Prostate gland (tissue), 2 donors: ENCODE measurements at regions not wholly inside any gene's neighbourhood (a gene's known extent, or its start where the extent isn't known, plus 50 kb on each side); places are given as distances from the start of the nearest gene placed in this dataset.

Experiments
- DNase-seq: peaks from one replicate; pipeline ENCODE4 v3.0.0-alpha.2; 2019; ENCODE audit warnings: low spot score
- H3K27ac ChIP-seq, 2 donors: fragments of 200-600 bp; sonication (generic); 2 replicates each; pipeline ENCODE4 v1.5.1; 2017 to 2019
- H3K27me3 ChIP-seq: fragments of 200-600 bp; sonication (generic); replicated peaks from 2 replicates; pipeline ENCODE4 v1.5.1; 2019; ENCODE audit not compliant: insufficient read depth
- H3K36me3 ChIP-seq, 2 donors: fragments of 200-600 bp; sonication (generic); 1 replicate in 1 of 2; 2 replicates in 1 of 2; pipeline versions ENCODE4 v1.5.1 to v1.8.1; 2017 to 2019
- H3K4me1 ChIP-seq: fragments of 200-600 bp; sonication (generic); replicated peaks from 2 replicates; pipeline ENCODE4 v1.5.1; 2019
- H3K4me3 ChIP-seq, 2 donors: fragments of 200-600 bp; sonication (generic); 2 replicates each; pipeline ENCODE4 v1.5.1; 2017 to 2019
- H3K9me3 ChIP-seq: fragments of 200-600 bp; sonication (generic); 2 replicates; pipeline ENCODE4 v1.5.1; 2017
- POLR2A ChIP-seq: fragments of 450-650 bp; IDR thresholded peaks from one replicate; pipeline ENCODE4 v1.6.1; 2016; ENCODE audit warnings: antibody characterized with exemption, mild to moderate bottlenecking
- POLR2AphosphoS5 ChIP-seq: sonication (generic); formaldehyde crosslinking; IDR thresholded peaks from one replicate; pipeline ENCODE4 v1.6.1; 2017; ENCODE audit warnings: antibody characterized with exemption
- WGBS: methylation state at CpG from one replicate; pipeline ENCODE4 v1.1.5; 2018; 5-methylcytosine and 5-hydroxymethylcytosine counted together
- intact Hi-C: fragments of 100-400 bp; cut with DNase I; formaldehyde crosslinking; loops from one replicate; pipeline ENCODE4 v1.14.2; 2022
- TF ChIP-seq, protein P1 (sequence below), 4 experiments: fragments of 200-600 bp in 2 of 4; fragments of 450-650 bp in 2 of 4; sonication (generic) in 2 of 4; IDR thresholded peaks; 1 replicate in 3 of 4; 2 replicates in 1 of 4; pipeline ENCODE4 v1.5.1; 2016 to 2019; ENCODE audit warnings: antibody characterized with exemption in 4 of 4, mild to moderate bottlenecking in 2 of 4, moderate library complexity in 2 of 4

DNA sequence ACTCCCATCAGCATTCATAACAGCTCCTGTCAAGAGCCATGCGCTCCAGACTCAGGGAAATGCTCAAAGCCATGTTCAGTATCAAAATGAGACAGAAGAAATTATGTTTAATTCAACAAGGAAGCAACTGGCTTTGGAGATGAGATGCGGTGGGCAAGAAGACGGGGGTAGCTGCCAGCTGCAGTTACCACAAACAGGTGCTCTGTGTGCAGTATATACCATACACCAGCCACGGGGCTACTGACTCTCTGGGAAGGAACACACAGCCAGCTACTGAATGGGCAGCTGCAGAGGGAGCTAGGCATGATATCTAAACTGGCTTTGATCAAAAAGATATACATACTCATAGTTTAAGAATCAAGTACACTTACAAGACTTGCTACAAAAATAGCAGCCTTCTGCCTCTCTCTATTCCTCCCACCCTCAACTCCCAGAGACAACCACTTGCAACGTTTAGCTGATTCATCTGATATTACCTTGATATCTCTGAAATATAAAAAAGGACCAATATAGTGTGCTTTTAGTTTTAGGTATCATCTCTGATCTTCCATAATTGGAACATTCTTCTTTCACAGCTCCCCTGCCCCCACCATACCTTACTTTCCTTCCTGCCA lies 593.0 kb downstream of the UQCRFS1 start:
- no peaks in the 10 kb centered on the region for H3K4me1 ChIP-seq
- H3K4me3 ChIP-seq = no peak overlapping the region
- no peaks in the 10 kb centered on the region for H3K27me3 ChIP-seq
- no peaks in the 10 kb centered on the region for H3K9me3 ChIP-seq
- intact Hi-C loops = no loop called here
- H3K27ac ChIP-seq = no peak overlapping the region
- TF ChIP-seq, protein P1, sequence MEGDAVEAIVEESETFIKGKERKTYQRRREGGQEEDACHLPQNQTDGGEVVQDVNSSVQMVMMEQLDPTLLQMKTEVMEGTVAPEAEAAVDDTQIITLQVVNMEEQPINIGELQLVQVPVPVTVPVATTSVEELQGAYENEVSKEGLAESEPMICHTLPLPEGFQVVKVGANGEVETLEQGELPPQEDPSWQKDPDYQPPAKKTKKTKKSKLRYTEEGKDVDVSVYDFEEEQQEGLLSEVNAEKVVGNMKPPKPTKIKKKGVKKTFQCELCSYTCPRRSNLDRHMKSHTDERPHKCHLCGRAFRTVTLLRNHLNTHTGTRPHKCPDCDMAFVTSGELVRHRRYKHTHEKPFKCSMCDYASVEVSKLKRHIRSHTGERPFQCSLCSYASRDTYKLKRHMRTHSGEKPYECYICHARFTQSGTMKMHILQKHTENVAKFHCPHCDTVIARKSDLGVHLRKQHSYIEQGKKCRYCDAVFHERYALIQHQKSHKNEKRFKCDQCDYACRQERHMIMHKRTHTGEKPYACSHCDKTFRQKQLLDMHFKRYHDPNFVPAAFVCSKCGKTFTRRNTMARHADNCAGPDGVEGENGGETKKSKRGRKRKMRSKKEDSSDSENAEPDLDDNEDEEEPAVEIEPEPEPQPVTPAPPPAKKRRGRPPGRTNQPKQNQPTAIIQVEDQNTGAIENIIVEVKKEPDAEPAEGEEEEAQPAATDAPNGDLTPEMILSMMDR (IDR thresholded peaks at IDR 0.05) = no peak
- no peak for TF ChIP-seq POLR2A
- TF ChIP-seq POLR2AphosphoS5 = no peak
- 84% methylated on average over 5 of the region's 5 CpGs for WGBS
- no peak for DNase-seq
- no peaks in the 10 kb centered on the region for H3K36me3 ChIP-seq

GRCh38 chr19:28618504-28618903 lies 594.4 kb downstream of the UQCRFS1 start:
- WGBS = 74% methylated on average over 4 of the region's 4 CpGs
- no peak for DNase-seq
- intact Hi-C loops = no loop called here

DNA sequence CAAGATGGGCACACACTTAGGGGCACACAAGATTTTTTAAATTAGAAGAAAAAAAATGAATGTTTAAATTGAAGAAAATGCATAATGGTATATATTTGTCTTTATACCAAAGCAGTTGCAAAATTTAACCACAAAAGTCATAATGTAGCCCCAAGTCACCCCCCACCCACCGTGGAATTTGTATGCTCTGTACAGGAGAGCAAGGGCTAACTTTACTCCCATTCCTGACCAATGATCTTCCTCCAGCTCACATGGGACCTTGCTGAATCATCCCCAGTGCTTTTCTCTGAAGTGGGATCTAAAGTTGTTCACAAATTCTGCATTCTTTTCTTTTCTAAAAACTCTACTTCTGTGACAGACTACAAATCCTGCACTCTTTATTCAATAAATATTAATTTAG lies 597.0 kb downstream of the UQCRFS1 start:
- WGBS = 84% methylated on average over 1 of the region's 1 CpG
- intact Hi-C loops = no loop called here
- no peak for DNase-seq
- Histone ChIP-seq H3K27ac (no peak overlapping the region), H3K4me3 (no peak overlapping the region), H3K36me3 (no peaks in the 10 kb centered on the region), H3K9me3 (no peaks in the 10 kb centered on the region), H3K27me3 (no peaks in the 10 kb centered on the region), H3K4me1 (no peaks in the 10 kb centered on the region)
- no peak for TF ChIP-seq POLR2AphosphoS5
- TF ChIP-seq POLR2A = no peak
- TF ChIP-seq, protein P1 (IDR thresholded peaks at IDR 0.05) = no peak

More at GRCh38 chr19:28618504-28618903, 594.4 kb downstream of the UQCRFS1 start:
- Histone ChIP-seq H3K4me3 (no peak overlapping the region), H3K9me3 (no peaks in the 10 kb centered on the region), H3K4me1 (no peaks in the 10 kb centered on the region), H3K27ac (no peak overlapping the region), H3K36me3 (no peaks in the 10 kb centered on the region), H3K27me3 (no peaks in the 10 kb centered on the region)
- TF ChIP-seq, protein P1 (IDR thresholded peaks at IDR 0.05) = no peak
- TF ChIP-seq POLR2AphosphoS5 (no peak), POLR2A (no peak)

- H3K9me3 ChIP-seq = no peaks in the 10 kb centered on the region
- intact Hi-C loops = no loop called here
Measured at GRCh38 chr19:28615546-28615916, 597.4 kb downstream of the UQCRFS1 start.

More at GRCh38 chr19:28615546-28615916, 597.4 kb downstream of the UQCRFS1 start:
- Histone ChIP-seq H3K27me3 (no peaks in the 10 kb centered on the region), H3K27ac (no peak overlapping the region), H3K4me1 (no peaks in the 10 kb centered on the region), H3K4me3 (no peak overlapping the region), H3K36me3 (no peaks in the 10 kb centered on the region)
- no peak for DNase-seq
- 93% methylated on average over 3 of the region's 3 CpGs for WGBS
- TF ChIP-seq POLR2A (no peak), POLR2AphosphoS5 (no peak)
- TF ChIP-seq, protein P1 (IDR thresholded peaks at IDR 0.05) = no peak
